Left lobe of liver (tissue), 2 donors: ENCODE measurements at regions not wholly inside any gene's neighbourhood (a gene's known extent, or its start where the extent isn't known, plus 50 kb on each side); places are given as distances from the start of the nearest gene placed in this dataset.

Experiments used
- ATAC-seq: fragments of 200-7000 bp; cut with Tn5 transposase; one replicate; pipeline ENCODE4 v1.9.1; 2020; ENCODE audit warnings: mild to moderate bottlenecking, moderate library complexity
- DNase-seq: peaks from one replicate; pipeline ENCODE4 v3.0.0-alpha.2; 2020; ENCODE audit warnings: low spot score
- donor health status: DM: no; HTN: no; CAD: no; lungs with moderate emphysema.
- donor health status: DM: no; HTN: yes; CAD: no.

- DNase-seq, result peak; percentile 62
- ATAC-seq, result peak; percentile 88
These were observed 147.0 kb upstream of the SLCO3A1 start for GRCh38 chr15:91706322-91707032.

- DNase-seq (no peak), ATAC-seq (no peak)
These were observed 143.3 kb upstream of the SLCO3A1 start for GRCh38 chr15:91710080-91710698.

- ATAC-seq (no peak), DNase-seq (no peak)
These were observed 142.0 kb upstream of the SLCO3A1 start for GRCh38 chr15:91711384-91712033.

GRCh38 chr15:91712286-91712685, 141.2 kb upstream of the SLCO3A1 start:
- ATAC-seq (no peak), DNase-seq (no peak)

- ATAC-seq, result no peak
- DNase-seq, result no peak
These were observed 137.0 kb upstream of the SLCO3A1 start for GRCh38 chr15:91716536-91716935.

- DNase-seq (no peak), ATAC-seq (peak; percentile 80)
These were observed 135.7 kb upstream of the SLCO3A1 start for GRCh38 chr15:91717811-91718210.

GRCh38 chr15:91723959-91724358, 129.5 kb upstream of the SLCO3A1 start:
- DNase-seq (no peak), ATAC-seq (no peak)

- no peak for ATAC-seq
These were observed 119.8 kb upstream of the SLCO3A1 start for GRCh38 chr15:91733661-91734060.

GRCh38 chr15:91737151-91737818, 116.2 kb upstream of the SLCO3A1 start:
- DNase-seq, result no peak
- no peak for ATAC-seq

More at GRCh38 chr15:91733661-91734060, 119.8 kb upstream of the SLCO3A1 start:
- no peak for DNase-seq

GRCh38 chr15:91741986-91742385, 111.5 kb upstream of the SLCO3A1 start:
- DNase-seq, result no peak
- ATAC-seq, result no peak

- ATAC-seq (no peak), DNase-seq (no peak)
These were observed 101.9 kb upstream of the SLCO3A1 start for GRCh38 chr15:91751611-91752010.

GRCh38 chr15:91752081-91752785, 101.3 kb upstream of the SLCO3A1 start:
- ATAC-seq (no peak), DNase-seq (no peak)

GRCh38 chr15:91759560-91759959, 93.9 kb upstream of the SLCO3A1 start:
- no peak for DNase-seq
- ATAC-seq, result no peak

GRCh38 chr15:91765660-91766059, 87.8 kb upstream of the SLCO3A1 start:
- ATAC-seq, result no peak
- no peak for DNase-seq

- DNase-seq (no peak), ATAC-seq (no peak)
These were observed 84.0 kb upstream of the SLCO3A1 start for GRCh38 chr15:91769476-91769875.

- ATAC-seq, result no peak
These were observed 83.6 kb upstream of the SLCO3A1 start for GRCh38 chr15:91769894-91770293.

GRCh38 chr15:91776104-91776503, 77.4 kb upstream of the SLCO3A1 start:
- DNase-seq (no peak), ATAC-seq (no peak)

More at GRCh38 chr15:91769894-91770293, 83.6 kb upstream of the SLCO3A1 start:
- DNase-seq, result no peak

- DNase-seq (no peak), ATAC-seq (no peak)
These were observed 73.5 kb upstream of the SLCO3A1 start for GRCh38 chr15:91779960-91780359.

GRCh38 chr15:91780387-91780786, 73.1 kb upstream of the SLCO3A1 start:
- no peak for DNase-seq
- ATAC-seq, result no peak

- DNase-seq (no peak), ATAC-seq (no peak)
These were observed 71.3 kb upstream of the SLCO3A1 start for GRCh38 chr15:91782221-91782620.

GRCh38 chr15:91783008-91783407, 70.5 kb upstream of the SLCO3A1 start:
- no peak for ATAC-seq

More at GRCh38 chr15:91783008-91783407, 70.5 kb upstream of the SLCO3A1 start:
- DNase-seq, result no peak
